ENCODE measurements at regions not wholly inside any gene's neighbourhood (a gene's known extent, or its start where the extent isn't known, plus 50 kb on each side); places are given as distances from the start of the nearest gene placed in this dataset.

- no peak for FAIRE-seq
- no peak for DNase-seq
- H3K27ac ChIP-seq (ENCODE audit: low read depth in 2 of 2, low read length in 2 of 2): no peak overlapping the region
- H3K9me3 ChIP-seq (ENCODE audit: control insufficient read depth in 2 of 3, insufficient read depth in 1 of 3, low read length in 3 of 3): no peaks in the 10 kb centered on the region
- H3K9ac ChIP-seq (ENCODE audit: low read length in 3 of 3): no peak overlapping the region
- H3K4me3 ChIP-seq (ENCODE audit: low read length in 3 of 3): no peak overlapping the region
- no peaks in the 10 kb centered on the region for H3K36me3 ChIP-seq (ENCODE audit: control insufficient read depth in 2 of 3, insufficient read depth in 3 of 3, low read length in 3 of 3)
- H3K27me3 ChIP-seq (ENCODE audit: control insufficient read depth, insufficient read depth, low read length): no peaks in the 10 kb centered on the region
- no peaks in the 10 kb centered on the region for H3K4me1 ChIP-seq (ENCODE audit: control insufficient read depth in 2 of 3, insufficient read depth in 2 of 3, low read depth in 1 of 3, low read length in 3 of 3)
- intact Hi-C loops (cut with DNase I): no loop called here
- no peak for TF ChIP-seq CTCF (IDR thresholded peaks at IDR 0.05; ENCODE audit: borderline replicate concordance, extremely low read depth, insufficient read depth)
Measured at GRCh38 chr1:55870106-55870505, 654.9 kb upstream of the USP24 start.

- FAIRE-seq (no peak), DNase-seq (peak in 4 of 5 donors; percentile 69 to 78 (median 72))
- Histone ChIP-seq H3K4me3 (ENCODE audit: low read length in 3 of 3) (no peak overlapping the region), H3K27ac (ENCODE audit: low read depth in 2 of 2, low read length in 2 of 2) (no peak overlapping the region), H3K4me1 (ENCODE audit: control insufficient read depth in 2 of 3, insufficient read depth in 2 of 3, low read depth in 1 of 3, low read length in 3 of 3) (no peaks in the 10 kb centered on the region), H3K36me3 (ENCODE audit: control insufficient read depth in 2 of 3, insufficient read depth in 3 of 3, low read length in 3 of 3) (no peaks in the 10 kb centered on the region), H3K9ac (ENCODE audit: low read length in 3 of 3) (no peak overlapping the region), H3K27me3 (ENCODE audit: control insufficient read depth, insufficient read depth, low read length) (no peaks in the 10 kb centered on the region), H3K9me3 (ENCODE audit: control insufficient read depth in 2 of 3, insufficient read depth in 1 of 3, low read length in 3 of 3) (no peaks in the 10 kb centered on the region)
- no peak for TF ChIP-seq CTCF (IDR thresholded peaks at IDR 0.05; ENCODE audit: borderline replicate concordance, extremely low read depth, insufficient read depth)
- intact Hi-C loops (cut with DNase I): no loop called here
Measured at GRCh38 chr1:55869065-55869464, 653.9 kb upstream of the USP24 start.

DNA sequence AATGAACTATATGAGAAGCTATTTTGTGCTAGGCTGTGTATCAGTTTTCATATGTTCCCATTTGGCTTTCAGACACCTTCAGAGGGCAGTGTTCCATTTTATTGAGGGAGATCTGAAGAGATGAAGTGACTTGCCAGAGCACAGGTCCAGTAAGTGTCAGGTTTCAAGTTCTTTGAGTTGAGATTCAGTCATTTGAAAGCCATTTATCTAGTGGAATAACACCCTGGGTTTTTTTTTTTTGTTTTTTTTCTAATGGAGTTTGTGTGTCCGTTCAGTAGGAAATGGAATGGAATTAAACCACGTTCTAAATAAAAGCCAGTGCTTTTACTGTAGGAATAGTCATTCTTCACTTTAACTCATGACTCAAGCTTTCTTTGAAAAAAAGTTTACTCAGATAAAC lies 652.9 kb upstream of the USP24 start:
- no peaks in the 10 kb centered on the region for H3K4me1 ChIP-seq (ENCODE audit: control insufficient read depth in 2 of 3, insufficient read depth in 2 of 3, low read depth in 1 of 3, low read length in 3 of 3)

More for the DNA sequence above, 652.9 kb upstream of the USP24 start:
- intact Hi-C loops (cut with DNase I): no loop called here
- peak; percentile 4 for TF ChIP-seq CTCF (IDR thresholded peaks at IDR 0.05; ENCODE audit: borderline replicate concordance, extremely low read depth, insufficient read depth)
- Histone ChIP-seq H3K9me3 (ENCODE audit: control insufficient read depth in 2 of 3, insufficient read depth in 1 of 3, low read length in 3 of 3) (no peaks in the 10 kb centered on the region), H3K9ac (ENCODE audit: low read length in 3 of 3) (no peak overlapping the region), H3K27me3 (ENCODE audit: control insufficient read depth, insufficient read depth, low read length) (no peaks in the 10 kb centered on the region), H3K36me3 (ENCODE audit: control insufficient read depth in 2 of 3, insufficient read depth in 3 of 3, low read length in 3 of 3) (no peaks in the 10 kb centered on the region), H3K27ac (ENCODE audit: low read depth in 2 of 2, low read length in 2 of 2) (no peak overlapping the region), H3K4me3 (ENCODE audit: low read length in 3 of 3) (no peak overlapping the region)
- DNase-seq (peak in 2 of 5 donors; percentile 74), FAIRE-seq (no peak)

Data from kidney (tissue), 13 donors.